ENCODE measurements at regions not wholly inside any gene's neighbourhood (a gene's known extent, or its start where the extent isn't known, plus 50 kb on each side); places are given as distances from the start of the nearest gene placed in this dataset.

GRCh38 chr6:103079867-103080266 lies 1686.4 kb downstream of the GRIK2 start:
- Histone ChIP-seq H3K27me3 (ENCODE audit: control insufficient read depth in 4 of 4, insufficient read depth in 4 of 4, low read length in 3 of 4) (no peaks in the 10 kb centered on the region), H3K36me3 (ENCODE audit: control insufficient read depth in 4 of 4, insufficient read depth in 3 of 4, low read depth in 1 of 4, low read length in 3 of 4) (no peaks in the 10 kb centered on the region), H3K9ac (ENCODE audit: low read depth in 1 of 2, low read length in 2 of 2) (no peak overlapping the region), H3K4me1 (ENCODE audit: control insufficient read depth in 4 of 4, insufficient read depth in 4 of 4, low read length in 3 of 4) (no peaks in the 10 kb centered on the region), H3K27ac (ENCODE audit: low read depth in 1 of 2, low read length in 2 of 2) (no peak overlapping the region), H3K9me3 (ENCODE audit: control insufficient read depth in 4 of 4, low read length in 3 of 4) (peaks cover 0 to 1% (median 0%) of the 10 kb centered on the region in 4 donors), H3K4me3 (ENCODE audit: low read depth in 1 of 3, low read length in 3 of 3) (no peak overlapping the region)
- 86% methylated on average over 1 of the region's 1 CpG for WGBS
- no peak for DNase-seq (ENCODE audit: low spot score)
- TF ChIP-seq JUND (IDR thresholded peaks at IDR 0.05) (no peak), YY1 (IDR thresholded peaks at IDR 0.05) (no peak), REST (IDR thresholded peaks at IDR 0.05) (no peak), RXRA (IDR thresholded peaks at IDR 0.05) (no peak), NR2F2 (IDR thresholded peaks at IDR 0.05) (no peak)

- H3K36me3 ChIP-seq (ENCODE audit: control insufficient read depth in 4 of 4, insufficient read depth in 3 of 4, low read depth in 1 of 4, low read length in 3 of 4): no peaks in the 10 kb centered on the region
- no peaks in the 10 kb centered on the region for H3K4me1 ChIP-seq (ENCODE audit: control insufficient read depth in 4 of 4, insufficient read depth in 4 of 4, low read length in 3 of 4)
- no peak overlapping the region for H3K27ac ChIP-seq (ENCODE audit: low read depth in 1 of 2, low read length in 2 of 2)
- peaks cover 0 to 4% (median under 1%) of the 10 kb centered on the region in 4 donors for H3K9me3 ChIP-seq (ENCODE audit: control insufficient read depth in 4 of 4, low read length in 3 of 4)
- no peak overlapping the region for H3K9ac ChIP-seq (ENCODE audit: low read depth in 1 of 2, low read length in 2 of 2)
- WGBS: 88% methylated on average over 1 of the region's 1 CpG
- DNase-seq (ENCODE audit: low spot score): no peak
- no peak overlapping the region for H3K4me3 ChIP-seq (ENCODE audit: low read depth in 1 of 3, low read length in 3 of 3)
- no peaks in the 10 kb centered on the region for H3K27me3 ChIP-seq (ENCODE audit: control insufficient read depth in 4 of 4, insufficient read depth in 4 of 4, low read length in 3 of 4)
- TF ChIP-seq RXRA (IDR thresholded peaks at IDR 0.05) (no peak), ATF3 (IDR thresholded peaks at IDR 0.05) (no peak), HNF4G (IDR thresholded peaks at IDR 0.05) (no peak), YY1 (IDR thresholded peaks at IDR 0.05) (no peak), MAX (IDR thresholded peaks at IDR 0.05) (no peak), HNF4A (conservative IDR thresholded peaks at IDR 0.05) (no peak), ZBTB33 (IDR thresholded peaks at IDR 0.05) (no peak), RAD21 (IDR thresholded peaks at IDR 0.05) (no peak), GABPA (IDR thresholded peaks at IDR 0.05 in 1 of 2, conservative IDR thresholded peaks at IDR 0.05 in 1 of 2) (no peak), SP1 (IDR thresholded peaks at IDR 0.05) (no peak), NR2F2 (IDR thresholded peaks at IDR 0.05) (no peak), JUND (IDR thresholded peaks at IDR 0.05) (no peak), EGR1 (IDR thresholded peaks at IDR 0.05; ENCODE audit: low read depth in 2 of 2) (no peak), CTCF (IDR thresholded peaks at IDR 0.05; ENCODE audit: low read depth, low read length, missing input control) (no peak), REST (IDR thresholded peaks at IDR 0.05) (no peak), FOXA2 (IDR thresholded peaks at IDR 0.05) (no peak), TAF1 (conservative IDR thresholded peaks at IDR 0.05) (no peak), FOXA1 (IDR thresholded peaks at IDR 0.05) (no peak)
These were observed 1668.6 kb downstream of the GRIK2 start for GRCh38 chr6:103062136-103062535.

All from liver (tissue), 8 donors.